Lung (tissue), 11 donors: ENCODE measurements at regions not wholly inside any gene's neighbourhood (a gene's known extent, or its start where the extent isn't known, plus 50 kb on each side); places are given as distances from the start of the nearest gene placed in this dataset.

ENCODE experiments used
- ATAC-seq: fragments of 200-7000 bp; cut with Tn5 transposase; one replicate; pipeline ENCODE4 v1.9.1; 2020; ENCODE audit warnings: moderate number of reproducible peaks; ENCODE audit not compliant: insufficient read depth, low FRiP score
- DNase-seq, 3 donors: peaks; one replicate each; pipeline ENCODE4 v3.0.0-alpha.2; 2013 to 2017
- H3K27ac ChIP-seq, 2 donors: one replicate each; pipeline ENCODE4 v1.5.1; 2013; ENCODE audit warnings: mild to moderate bottlenecking in 2 of 2, moderate library complexity in 2 of 2, control low read depth in 1 of 2, inconsistent platforms in 1 of 2, low read depth in 1 of 2, low read length in 1 of 2
- H3K27me3 ChIP-seq, 3 donors: one replicate each; pipeline ENCODE4 v1.5.1; 2013; ENCODE audit warnings: low read length in 2 of 3; ENCODE audit not compliant: control insufficient read depth in 3 of 3, insufficient read depth in 3 of 3
- H3K36me3 ChIP-seq, 4 donors: one replicate each; pipeline ENCODE4 v1.5.1; 2013; ENCODE audit warnings: low read length in 4 of 4, mild to moderate bottlenecking in 1 of 4, moderate library complexity in 1 of 4; ENCODE audit not compliant: control insufficient read depth in 4 of 4, insufficient read depth in 4 of 4
- H3K4me1 ChIP-seq, 5 donors: one replicate each; pipeline ENCODE4 v1.5.1; 2013; ENCODE audit warnings: low read length in 5 of 5, mild to moderate bottlenecking in 2 of 5, moderate library complexity in 1 of 5; ENCODE audit not compliant: control insufficient read depth in 5 of 5, insufficient read depth in 5 of 5
- H3K4me3 ChIP-seq: one replicate; pipeline ENCODE4 v1.5.1; 2013; ENCODE audit warnings: mild to moderate bottlenecking, control low read depth, moderate library complexity
- H3K9ac ChIP-seq, 2 donors: one replicate each; pipeline ENCODE4 v1.5.1; 2013; ENCODE audit warnings: low read length in 2 of 2, control low read depth in 1 of 2; ENCODE audit not compliant: insufficient read depth in 1 of 2
- H3K9me3 ChIP-seq, 4 donors: one replicate each; pipeline ENCODE4 v1.5.1; 2013; ENCODE audit warnings: low read length in 3 of 4, mild to moderate bottlenecking in 1 of 4, moderate library complexity in 1 of 4; ENCODE audit not compliant: control insufficient read depth in 4 of 4, insufficient read depth in 3 of 4
- CTCF ChIP-seq: IDR thresholded peaks from 2 replicates; pipeline ENCODE4 v1.5.1; 2012; ENCODE audit warnings: mild to moderate bottlenecking; ENCODE audit errors: control extremely low read depth, extremely low read depth
- WGBS, 2 donors: extraction: QIAGEN DNeasy Blood & Tissue Kit; methylation state at CpG; one replicate each; pipeline ENCODE4 v1.1.7; 2013; 5-methylcytosine and 5-hydroxymethylcytosine counted together
- donor health status: control.
- donor health status: control.
- donor health status: Bipolar disorder and iron deficiency.
- donor health status: healthy.
- donor health status: DM: yes; HTN: yes; CAD: no.

GRCh38 chr14:61150851-61151250 is 130.3 kb downstream of the TMEM30B start:
- Histone ChIP-seq H3K4me1 (peaks cover 0 to 29% (median 20%) of the 10 kb centered on the region in 5 donors), H3K9ac (no peak overlapping the region), H3K4me3 (no peak overlapping the region), H3K27me3 (no peaks in the 10 kb centered on the region), H3K36me3 (no peaks in the 10 kb centered on the region), H3K27ac (no peak overlapping the region), H3K9me3 (peaks cover 0 to 2% (median 0%) of the 10 kb centered on the region in 4 donors)
- 89 to 92% methylated on average over 3 of the region's 3 CpGs for WGBS, 2 donors
- ATAC-seq (no peak), DNase-seq (no peak)
- TF ChIP-seq CTCF = no peak

- H3K27me3 ChIP-seq = no peaks in the 10 kb centered on the region
- peaks cover 0 to 37% (median 20%) of the 10 kb centered on the region in 5 donors for H3K4me1 ChIP-seq
- H3K27ac ChIP-seq = no peak overlapping the region
- no peaks in the 10 kb centered on the region for H3K36me3 ChIP-seq
- H3K9ac ChIP-seq = no peak overlapping the region
- ATAC-seq (no peak), DNase-seq (no peak)
- peaks cover 0 to 2% (median 0%) of the 10 kb centered on the region in 4 donors for H3K9me3 ChIP-seq
- no peak for TF ChIP-seq CTCF
- H3K4me3 ChIP-seq = no peak overlapping the region
Measured at GRCh38 chr14:61149896-61150295, 131.2 kb downstream of the TMEM30B start.

- H3K27me3 ChIP-seq = no peaks in the 10 kb centered on the region
- 94 to 96% methylated on average over 4 of the region's 4 CpGs for WGBS, 2 donors
- peaks cover 0 to 40% (median 20%) of the 10 kb centered on the region in 5 donors for H3K4me1 ChIP-seq
- no peak overlapping the region for H3K27ac ChIP-seq
- no peak overlapping the region for H3K9ac ChIP-seq
- H3K4me3 ChIP-seq = no peak overlapping the region
- no peak for DNase-seq
- ATAC-seq = no peak
- H3K9me3 ChIP-seq = peaks cover 0 to 5% (median 0%) of the 10 kb centered on the region in 4 donors
- no peak for TF ChIP-seq CTCF
- H3K36me3 ChIP-seq = no peaks in the 10 kb centered on the region
Measured at GRCh38 chr14:61148742-61149350, 132.3 kb downstream of the TMEM30B start.
